Muscle layer of duodenum (tissue), 2 donors: ENCODE measurements at regions not wholly inside any gene's neighbourhood (a gene's known extent, or its start where the extent isn't known, plus 50 kb on each side); places are given as distances from the start of the nearest gene placed in this dataset.

Experiments
- H3K27ac ChIP-seq: one replicate; pipeline ENCODE4 v1.7.0; 2013; ENCODE audit warnings: mild to moderate bottlenecking, low read length
- H3K27me3 ChIP-seq: one replicate; pipeline ENCODE4 v1.7.0; 2013; ENCODE audit warnings: low read depth, mild to moderate bottlenecking, control low read depth, low read length
- H3K36me3 ChIP-seq, 2 donors: one replicate each; pipeline ENCODE4 v1.7.0; 2013; ENCODE audit warnings: low read length in 2 of 2, control low read depth in 1 of 2, mild to moderate bottlenecking in 1 of 2; ENCODE audit not compliant: insufficient read depth in 2 of 2, control insufficient read depth in 1 of 2
- H3K4me1 ChIP-seq, 2 donors: one replicate each; pipeline ENCODE4 v1.7.0; 2013; ENCODE audit warnings: low read length in 2 of 2, mild to moderate bottlenecking in 2 of 2, control low read depth in 1 of 2, moderate library complexity in 1 of 2; ENCODE audit not compliant: insufficient read depth in 2 of 2, control insufficient read depth in 1 of 2
- H3K4me3 ChIP-seq, 2 donors: one replicate each; pipeline ENCODE4 v1.7.0; 2013; ENCODE audit warnings: low read length in 2 of 2, low read depth in 1 of 2, mild to moderate bottlenecking in 1 of 2
- H3K9me3 ChIP-seq, 2 donors: one replicate each; pipeline ENCODE4 v1.7.0; 2013; ENCODE audit warnings: low read length in 2 of 2, control low read depth in 1 of 2, mild to moderate bottlenecking in 1 of 2; ENCODE audit not compliant: control insufficient read depth in 1 of 2
- donor health status: healthy.

GRCh38 chr2:56753182-56753581 lies 569.4 kb downstream of the CCDC85A start:
- Histone ChIP-seq H3K27ac (no peak overlapping the region), H3K9me3 (no peaks in the 10 kb centered on the region), H3K4me3 (no peak overlapping the region), H3K36me3 (no peaks in the 10 kb centered on the region), H3K4me1 (no peaks in the 10 kb centered on the region), H3K27me3 (no peaks in the 10 kb centered on the region)

GRCh38 chr2:56754066-56754615 lies 570.4 kb downstream of the CCDC85A start:
- Histone ChIP-seq H3K27ac (no peak overlapping the region), H3K4me1 (no peaks in the 10 kb centered on the region), H3K36me3 (no peaks in the 10 kb centered on the region), H3K4me3 (no peak overlapping the region), H3K27me3 (no peaks in the 10 kb centered on the region), H3K9me3 (no peaks in the 10 kb centered on the region)

DNA sequence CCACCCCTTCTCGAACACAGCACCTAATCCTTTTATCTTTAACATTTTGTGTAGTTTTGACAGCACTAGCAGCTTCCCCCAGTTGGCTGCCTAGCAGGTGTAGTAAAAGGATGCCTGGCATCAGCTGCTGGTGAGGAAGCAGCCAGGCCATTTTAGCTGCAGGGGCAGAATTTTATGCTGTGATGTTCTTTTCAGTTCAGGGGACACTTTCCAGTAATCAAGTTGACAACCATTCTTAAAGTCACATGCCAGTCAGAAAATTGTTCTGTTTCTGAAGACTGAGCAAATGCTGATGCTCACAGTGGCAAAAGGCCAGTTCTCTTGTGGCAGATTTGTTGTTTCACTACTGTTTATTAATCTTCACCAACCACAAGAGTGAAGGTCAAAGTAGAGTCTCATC lies 570.8 kb downstream of the CCDC85A start:
- H3K4me1 ChIP-seq: no peaks in the 10 kb centered on the region
- H3K4me3 ChIP-seq: no peak overlapping the region

DNA sequence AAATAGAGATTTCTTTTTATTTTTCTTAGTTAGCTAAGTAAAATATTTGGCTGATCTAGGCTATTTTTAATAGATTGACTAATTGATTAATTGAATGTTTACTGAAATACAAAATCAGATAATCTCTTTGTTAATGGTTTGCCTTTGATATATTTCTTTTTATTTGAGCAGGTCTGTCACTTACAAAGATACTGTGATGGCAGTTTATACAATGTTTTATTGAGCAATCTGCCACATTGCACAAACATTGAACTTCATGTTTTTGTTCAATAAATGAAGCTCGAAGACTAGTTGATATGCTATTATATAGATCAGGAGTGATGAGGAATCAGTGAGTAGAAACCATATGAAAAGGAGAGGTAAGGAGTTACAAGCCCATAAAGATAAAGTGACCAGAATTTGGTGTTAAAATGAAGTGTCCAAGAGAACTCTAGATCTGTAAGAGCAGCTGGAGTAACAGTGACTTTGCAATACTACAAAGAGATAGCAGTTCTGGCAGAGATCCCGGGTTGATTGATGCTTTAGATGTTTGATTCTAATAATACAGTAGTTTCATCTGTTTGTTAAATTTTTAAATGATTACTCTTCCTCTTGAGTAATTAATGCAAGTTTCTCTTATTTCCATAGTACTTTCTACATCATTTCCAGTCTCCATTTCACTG lies 574.2 kb downstream of the CCDC85A start:
- Histone ChIP-seq H3K4me1 (no peaks in the 10 kb centered on the region), H3K36me3 (no peaks in the 10 kb centered on the region), H3K27ac (no peak overlapping the region), H3K27me3 (no peaks in the 10 kb centered on the region), H3K9me3 (no peaks in the 10 kb centered on the region), H3K4me3 (no peak overlapping the region)

More for the DNA sequence above, 570.8 kb downstream of the CCDC85A start:
- no peaks in the 10 kb centered on the region for H3K36me3 ChIP-seq
- no peak overlapping the region for H3K27ac ChIP-seq
- H3K27me3 ChIP-seq: no peaks in the 10 kb centered on the region
- H3K9me3 ChIP-seq: no peaks in the 10 kb centered on the region

DNA sequence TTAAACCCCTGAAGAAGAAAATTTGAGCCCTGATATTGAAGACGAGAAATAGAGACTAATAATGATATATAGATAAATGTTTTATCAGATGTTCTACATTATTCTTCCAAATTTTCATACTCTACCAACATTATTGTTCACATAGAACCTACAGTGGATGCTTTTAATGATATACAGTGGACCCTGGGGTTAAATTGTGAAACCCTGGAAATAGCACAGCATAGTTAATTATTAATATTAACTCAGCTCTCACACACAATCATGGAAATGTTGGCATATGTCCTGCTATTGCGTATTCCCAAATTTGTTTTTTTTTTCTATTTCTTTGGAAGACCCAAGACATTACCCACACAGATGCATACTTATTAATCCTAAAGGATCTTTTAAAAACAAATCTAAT lies 579.9 kb downstream of the CCDC85A start:
- H3K4me1 ChIP-seq: no peaks in the 10 kb centered on the region
- H3K27ac ChIP-seq: no peak overlapping the region
- H3K4me3 ChIP-seq: no peak overlapping the region
- no peaks in the 10 kb centered on the region for H3K27me3 ChIP-seq
- no peaks in the 10 kb centered on the region for H3K9me3 ChIP-seq
- no peaks in the 10 kb centered on the region for H3K36me3 ChIP-seq

GRCh38 chr2:56768973-56769372 lies 585.2 kb downstream of the CCDC85A start:
- Histone ChIP-seq H3K27me3 (no peaks in the 10 kb centered on the region), H3K4me1 (no peaks in the 10 kb centered on the region), H3K27ac (no peak overlapping the region), H3K9me3 (no peaks in the 10 kb centered on the region), H3K36me3 (no peaks in the 10 kb centered on the region), H3K4me3 (no peak overlapping the region)

GRCh38 chr2:56770490-56770889 lies 586.7 kb downstream of the CCDC85A start:
- Histone ChIP-seq H3K4me1 (no peaks in the 10 kb centered on the region), H3K27ac (no peak overlapping the region), H3K9me3 (no peaks in the 10 kb centered on the region), H3K4me3 (no peak overlapping the region), H3K36me3 (no peaks in the 10 kb centered on the region), H3K27me3 (no peaks in the 10 kb centered on the region)

DNA sequence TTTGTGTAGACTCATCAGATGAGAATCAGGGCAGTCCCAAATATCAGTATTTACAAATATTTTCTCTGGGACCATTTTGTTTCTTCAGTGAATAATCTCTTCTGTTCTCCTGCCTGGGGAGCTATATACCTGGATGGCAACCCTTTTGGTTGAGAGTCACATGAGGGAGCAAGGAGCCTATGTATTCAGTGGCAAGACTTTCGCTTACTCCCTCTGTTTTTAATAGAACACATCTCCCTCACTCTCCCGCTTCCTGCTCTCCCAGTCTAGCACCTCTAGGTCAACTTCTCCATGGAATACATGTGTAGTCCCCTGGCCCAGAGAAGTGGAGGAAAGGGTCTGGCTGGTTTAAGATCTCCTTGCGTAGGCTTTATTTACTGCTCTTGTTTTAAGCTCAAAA lies 600.3 kb downstream of the CCDC85A start:
- Histone ChIP-seq H3K27ac (no peak overlapping the region), H3K9me3 (no peaks in the 10 kb centered on the region), H3K27me3 (no peaks in the 10 kb centered on the region), H3K36me3 (no peaks in the 10 kb centered on the region), H3K4me3 (no peak overlapping the region), H3K4me1 (no peaks in the 10 kb centered on the region)

DNA sequence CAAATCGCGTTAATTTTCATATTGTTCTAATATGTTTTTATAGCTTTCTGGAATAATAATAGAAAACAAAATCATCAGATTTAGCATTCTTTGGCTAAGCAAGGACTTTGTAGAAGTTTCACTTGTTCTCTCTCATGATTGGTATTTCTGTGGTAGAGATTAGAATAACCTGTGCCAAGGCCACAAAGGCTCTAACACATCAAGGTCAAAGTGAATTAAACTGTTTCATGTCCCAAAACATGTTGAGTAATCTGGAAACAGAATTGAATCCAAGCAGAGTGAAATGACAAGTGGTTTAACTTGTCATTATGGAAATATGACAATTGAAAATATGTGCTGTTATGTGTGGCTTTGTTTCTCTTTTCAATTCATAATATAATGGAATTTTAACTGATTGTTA lies 617.4 kb downstream of the CCDC85A start:
- Histone ChIP-seq H3K36me3 (no peaks in the 10 kb centered on the region), H3K4me1 (no peaks in the 10 kb centered on the region), H3K9me3 (no peaks in the 10 kb centered on the region), H3K27me3 (no peaks in the 10 kb centered on the region), H3K27ac (no peak overlapping the region), H3K4me3 (no peak overlapping the region)

GRCh38 chr2:56801770-56802169 lies 618.0 kb downstream of the CCDC85A start:
- H3K27ac ChIP-seq: no peak overlapping the region
- H3K9me3 ChIP-seq: no peaks in the 10 kb centered on the region
- no peak overlapping the region for H3K4me3 ChIP-seq
- H3K4me1 ChIP-seq: no peaks in the 10 kb centered on the region
- H3K36me3 ChIP-seq: no peaks in the 10 kb centered on the region
- H3K27me3 ChIP-seq: no peaks in the 10 kb centered on the region

DNA sequence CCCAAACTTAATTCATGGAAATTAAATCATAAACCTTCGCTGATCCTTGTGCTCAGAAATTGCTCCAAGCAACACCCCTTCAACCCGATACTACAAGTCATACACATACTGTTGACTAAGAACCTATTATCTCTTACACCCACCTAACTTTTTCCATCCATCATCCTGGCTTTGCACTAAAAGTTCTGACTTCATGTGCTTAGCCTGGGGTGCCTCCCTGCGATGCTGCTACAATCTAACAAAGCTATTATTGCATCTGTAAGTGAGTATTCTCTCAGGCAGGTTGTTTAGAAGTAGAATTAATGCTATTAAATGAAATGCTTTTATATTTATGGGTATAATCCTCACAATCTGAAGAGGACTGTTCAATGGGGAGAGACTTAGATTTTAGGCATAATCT lies 619.8 kb downstream of the CCDC85A start:
- H3K36me3 ChIP-seq: no peaks in the 10 kb centered on the region
- no peaks in the 10 kb centered on the region for H3K4me1 ChIP-seq
- H3K4me3 ChIP-seq: no peak overlapping the region

GRCh38 chr2:56806924-56807323 lies 623.1 kb downstream of the CCDC85A start:
- Histone ChIP-seq H3K27me3 (no peaks in the 10 kb centered on the region), H3K9me3 (no peaks in the 10 kb centered on the region), H3K27ac (no peak overlapping the region), H3K36me3 (no peaks in the 10 kb centered on the region), H3K4me1 (no peaks in the 10 kb centered on the region), H3K4me3 (no peak overlapping the region)

More for the DNA sequence above, 619.8 kb downstream of the CCDC85A start:
- Histone ChIP-seq H3K27ac (no peak overlapping the region), H3K27me3 (no peaks in the 10 kb centered on the region), H3K9me3 (no peaks in the 10 kb centered on the region)
